HTR-8/SVneo (cell line): ENCODE measurements at regions not wholly inside any gene's neighbourhood (a gene's known extent, or its start where the extent isn't known, plus 50 kb on each side); places are given as distances from the start of the nearest gene placed in this dataset.

Source experiments
- DNase-seq: peaks from one replicate; pipeline ENCODE4 v3.0.0; 2011; ENCODE audit warnings: low spot score, mixed read lengths; ENCODE audit not compliant: insufficient read length
- FAIRE-seq: peaks from 2 replicates; lab custom pipeline; 2011; peaks lifted over from hg19 to GRCh38; lab: Jason Lieb, UNC

- FAIRE-seq, result no peak
- DNase-seq, result no peak
Measured at GRCh38 chr1:38624336-38625039, 235.1 kb downstream of the RRAGC start.

- DNase-seq (no peak), FAIRE-seq (no peak)
Measured at GRCh38 chr1:38623529-38623928, 236.0 kb downstream of the RRAGC start.

- DNase-seq (no peak), FAIRE-seq (no peak)
Measured at GRCh38 chr1:38622197-38622596, 237.4 kb downstream of the RRAGC start.

- DNase-seq (no peak), FAIRE-seq (no peak)
Measured at GRCh38 chr1:38616846-38617245, 242.7 kb downstream of the RRAGC start.

GRCh38 chr1:38615680-38616079 is 243.9 kb downstream of the RRAGC start:
- FAIRE-seq (no peak), DNase-seq (no peak)

- DNase-seq, result no peak
- no peak for FAIRE-seq
Measured at GRCh38 chr1:38614861-38615260, 244.7 kb downstream of the RRAGC start.

GRCh38 chr1:38613996-38614395 is 245.6 kb downstream of the RRAGC start:
- FAIRE-seq (no peak), DNase-seq (no peak)

GRCh38 chr1:38612951-38613350 is 246.6 kb downstream of the RRAGC start:
- DNase-seq, result no peak
- no peak for FAIRE-seq

- FAIRE-seq (no peak), DNase-seq (no peak)
Measured at GRCh38 chr1:38611664-38612211, 247.8 kb downstream of the RRAGC start.

- FAIRE-seq (no peak), DNase-seq (no peak)
Measured at GRCh38 chr1:38609166-38610025, 250.2 kb downstream of the RRAGC start.

- DNase-seq (peak; percentile 20), FAIRE-seq (no peak)
Measured at GRCh38 chr1:38608202-38608864, 251.2 kb downstream of the RRAGC start.

GRCh38 chr1:38607526-38607925 is 252.0 kb downstream of the RRAGC start:
- no peak for FAIRE-seq
- DNase-seq, result no peak

- no peak for DNase-seq
- FAIRE-seq, result no peak
Measured at GRCh38 chr1:38605063-38605462, 254.5 kb downstream of the RRAGC start.

GRCh38 chr1:38603907-38604306 is 255.7 kb downstream of the RRAGC start:
- FAIRE-seq, result no peak
- DNase-seq, result no peak

GRCh38 chr1:38600905-38601304 is 258.7 kb downstream of the RRAGC start:
- FAIRE-seq (no peak), DNase-seq (no peak)

GRCh38 chr1:38600286-38600685 is 259.3 kb downstream of the RRAGC start:
- FAIRE-seq, result no peak
- DNase-seq, result no peak

- DNase-seq (no peak), FAIRE-seq (no peak)
Measured at GRCh38 chr1:38598118-38598517, 261.5 kb downstream of the RRAGC start.

- no peak for FAIRE-seq
- DNase-seq, result no peak
Measured at GRCh38 chr1:38589036-38589435, 270.5 kb downstream of the RRAGC start.

- DNase-seq, result no peak
- no peak for FAIRE-seq
Measured at GRCh38 chr1:38587766-38588165, 271.8 kb downstream of the RRAGC start.

- DNase-seq (peak; percentile 40), FAIRE-seq (no peak)
Measured at GRCh38 chr1:38586993-38587646, 272.5 kb downstream of the RRAGC start.
